H1 (cell line): ENCODE measurements at regions not wholly inside any gene's neighbourhood (a gene's known extent, or its start where the extent isn't known, plus 50 kb on each side); places are given as distances from the start of the nearest gene placed in this dataset.

ENCODE experiments used
- CTCF ChIA-PET: fragments of 300-600 bp; sonication (Branson Sonifier 250); formaldehyde crosslinking; loops from one replicate; lab custom pipeline; 2021; ENCODE audit not compliant: partially characterized antibody; lab: Charles Lee
- POLR2A ChIA-PET: fragments of 300-600 bp; sonication (Branson Sonifier 250); formaldehyde crosslinking; loops from one replicate; lab custom pipeline; 2021; ENCODE audit warnings: inconsistent platforms; ENCODE audit not compliant: partially characterized antibody; lab: Charles Lee
- DNase-seq, 2 experiments: peaks; one replicate each; pipeline versions ENCODE4 v3.0.0 to v3.0.0-alpha.2; 2010 to 2022; ENCODE audit warnings: low spot score in 2 of 2, low read depth in 1 of 2, mixed read lengths in 1 of 2
- FAIRE-seq: peaks from 2 replicates; lab custom pipeline; 2011; peaks lifted over from hg19 to GRCh38; lab: Jason Lieb, UNC
- H2AFZ ChIP-seq: 2 replicates; pipeline ENCODE4 v1.8.1; 2012; ENCODE audit warnings: low read length, inconsistent platforms
- H2AK5ac ChIP-seq: 2 replicates; pipeline ENCODE4 v1.6.1; 2013; ENCODE audit warnings: low read depth, low read length
- H2BK120ac ChIP-seq: replicated peaks from 2 replicates; pipeline ENCODE3; 2013; ENCODE audit warnings: low read depth, low read length, inconsistent platforms
- H2BK12ac ChIP-seq: 2 replicates; pipeline ENCODE4 v1.6.1; 2013; ENCODE audit warnings: low read depth, low read length
- H2BK15ac ChIP-seq: 2 replicates; pipeline ENCODE4 v1.6.1; 2013; ENCODE audit warnings: low read length
- H2BK20ac ChIP-seq: 2 replicates; pipeline ENCODE4 v1.6.1; 2013; ENCODE audit warnings: low read length
- H2BK5ac ChIP-seq: 2 replicates; pipeline ENCODE4 v1.6.1; 2013; ENCODE audit warnings: low read depth, low read length
- H3K14ac ChIP-seq: 2 replicates; pipeline ENCODE4 v1.6.1; 2013; ENCODE audit warnings: inconsistent platforms; ENCODE audit not compliant: insufficient read length
- H3K18ac ChIP-seq: 2 replicates; pipeline ENCODE4 v1.6.1; 2013; ENCODE audit warnings: low read length; ENCODE audit errors: extremely low read depth
- H3K23ac ChIP-seq: 2 replicates; pipeline ENCODE4 v1.6.1; 2013; ENCODE audit warnings: inconsistent platforms; ENCODE audit not compliant: insufficient read length
- H3K23me2 ChIP-seq: 2 replicates; pipeline ENCODE4 v1.6.1; 2013; ENCODE audit warnings: low read depth, low read length
- H3K27ac ChIP-seq: 2 replicates; pipeline ENCODE4 v1.6.1; 2011; ENCODE audit warnings: low read depth, low read length, inconsistent platforms
- H3K27me3 ChIP-seq, 4 experiments: replicated peaks in 1 of 4; 1 replicate in 1 of 4; 2 replicates in 3 of 4; pipeline versions ENCODE4 v1.6.1 to v1.8.1; 2011 to 2013; ENCODE audit warnings: low read length in 3 of 4, mild to moderate bottlenecking in 3 of 4, inconsistent platforms in 2 of 4, mixed read lengths in 2 of 4, moderate library complexity in 1 of 4; ENCODE audit not compliant: control insufficient read depth in 3 of 4, insufficient read depth in 3 of 4; ENCODE audit errors: extremely low read depth in 1 of 4
- H3K36me3 ChIP-seq, 4 experiments: 2 replicates each; pipeline versions ENCODE4 v1.6.1 to v1.8.1; 2011 to 2013; ENCODE audit warnings: mild to moderate bottlenecking in 4 of 4, low read length in 3 of 4, moderate library complexity in 2 of 4, control low read depth in 1 of 4, inconsistent platforms in 1 of 4; ENCODE audit not compliant: insufficient read depth in 4 of 4, control insufficient read depth in 2 of 4
- H3K4ac ChIP-seq: replicated peaks from 2 replicates; pipeline ENCODE3; 2013; ENCODE audit warnings: low read length, low read depth, mixed read lengths, inconsistent platforms; ENCODE audit not compliant: insufficient read length
- H3K4me1 ChIP-seq, 4 experiments: replicated peaks in 1 of 4; 1 replicate in 1 of 4; 2 replicates in 3 of 4; pipeline versions ENCODE4 v1.6.1 to v1.8.1; 2011 to 2013; ENCODE audit warnings: low read length in 3 of 4, inconsistent platforms in 2 of 4, mixed read lengths in 1 of 4; ENCODE audit not compliant: insufficient read depth in 4 of 4, control insufficient read depth in 3 of 4
- H3K4me2 ChIP-seq, 2 experiments: 2 replicates each; pipeline versions ENCODE4 v1.6.1 to v1.8.1; 2011 to 2013; ENCODE audit warnings: low read depth in 2 of 2, low read length in 2 of 2, control low read depth in 1 of 2, inconsistent platforms in 1 of 2, mild to moderate bottlenecking in 1 of 2; ENCODE audit not compliant: insufficient read depth in 1 of 2
- H3K4me3 ChIP-seq, 4 experiments: fragments of 200-600, 300-600 bp in 1 of 4; sonication (generic), shearing (Covaris generic), sonication (Bioruptor Twin) in 1 of 4; 2 replicates each; pipeline versions ENCODE4 v1.5.1 to v1.8.1; 2011 to 2016; ENCODE audit warnings: low read length in 4 of 4, low read depth in 3 of 4, control low read depth in 2 of 4, inconsistent platforms in 2 of 4, mild to moderate bottlenecking in 2 of 4, mixed read lengths in 1 of 4, moderate library complexity in 1 of 4; ENCODE audit not compliant: insufficient read depth in 2 of 4; ENCODE audit errors: extremely low read depth in 1 of 4
- H3K56ac ChIP-seq: replicated peaks from 2 replicates; pipeline ENCODE3; 2013; ENCODE audit warnings: low read depth, mild to moderate bottlenecking, mixed read lengths, low read length, inconsistent platforms; ENCODE audit not compliant: insufficient read length
- H3K79me1 ChIP-seq: 2 replicates; pipeline ENCODE4 v1.6.1; 2013; ENCODE audit warnings: low read depth, low read length, control low read depth
- H3K79me2 ChIP-seq, 2 experiments: 2 replicates each; pipeline versions ENCODE4 v1.6.1 to v1.8.1; 2012 to 2013; ENCODE audit warnings: low read length in 2 of 2, mild to moderate bottlenecking in 2 of 2, inconsistent platforms in 1 of 2; ENCODE audit not compliant: insufficient read depth in 2 of 2, control insufficient read depth in 1 of 2
- H3K9ac ChIP-seq, 4 experiments: replicated peaks in 1 of 4; 1 replicate in 1 of 4; 2 replicates in 3 of 4; pipeline versions ENCODE4 v1.6.1 to v1.8.1; 2011 to 2013; ENCODE audit warnings: low read depth in 3 of 4, low read length in 3 of 4, control low read depth in 2 of 4, mild to moderate bottlenecking in 2 of 4, moderate library complexity in 2 of 4, inconsistent platforms in 1 of 4; ENCODE audit errors: extremely low read depth in 1 of 4
- H3K9me3 ChIP-seq, 2 experiments: 2 replicates each; pipeline versions ENCODE4 v1.6.1 to v1.8.1; 2012 to 2013; ENCODE audit warnings: mild to moderate bottlenecking in 2 of 2, moderate library complexity in 2 of 2, control low read depth in 1 of 2, inconsistent platforms in 1 of 2, low read depth in 1 of 2, low read length in 1 of 2, mixed read lengths in 1 of 2; ENCODE audit not compliant: insufficient read depth in 2 of 2
- H4K20me1 ChIP-seq, 2 experiments: replicated peaks in 1 of 2; 2 replicates each; pipeline versions ENCODE3 to v1.8.1; 2011 to 2013; ENCODE audit warnings: inconsistent platforms in 2 of 2, low read length in 2 of 2, mild to moderate bottlenecking in 1 of 2; ENCODE audit not compliant: insufficient read depth in 2 of 2, control insufficient read depth in 1 of 2
- H4K5ac ChIP-seq: 2 replicates; pipeline ENCODE4 v1.6.1; 2013; ENCODE audit warnings: low read length, low read depth, mixed read lengths, inconsistent platforms; ENCODE audit not compliant: insufficient read length
- H4K8ac ChIP-seq: 2 replicates; pipeline ENCODE4 v1.8.0; 2013; ENCODE audit warnings: mild to moderate bottlenecking, moderate library complexity, low read length, inconsistent platforms; ENCODE audit not compliant: insufficient read depth; ENCODE audit errors: extremely low read depth
- H4K91ac ChIP-seq: replicated peaks from 2 replicates; pipeline ENCODE3; 2013; ENCODE audit warnings: low read length, mixed read lengths, inconsistent platforms; ENCODE audit not compliant: insufficient read length
- CBX5 ChIP-seq: fragments of 300-800, 300-1000 bp; sonication (generic); IDR thresholded peaks from 2 replicates; pipeline ENCODE4 v1.7.1; 2016; ENCODE audit warnings: antibody characterized with exemption, low read length, low read depth
- FOSL1 ChIP-seq: IDR thresholded peaks from 2 replicates; pipeline ENCODE4 v1.6.1; 2011; ENCODE audit warnings: mild to moderate bottlenecking, low read depth, low read length, moderate library complexity; ENCODE audit not compliant: insufficient read depth
- KDM1A ChIP-seq: fragments of 200-600, 300-600 bp; sonication (generic); IDR thresholded peaks from 2 replicates; pipeline ENCODE4 v1.7.1; 2016; ENCODE audit warnings: mild to moderate bottlenecking, low read length, borderline replicate concordance
- POU5F1 ChIP-seq: IDR thresholded peaks from 2 replicates; pipeline ENCODE4 v1.6.1; 2011; ENCODE audit warnings: low read depth, mild to moderate bottlenecking, low read length, moderate library complexity
- RNF2 ChIP-seq: fragments of 200-900, 300-1000 bp; sonication (generic); IDR thresholded peaks from 2 replicates; pipeline ENCODE4 v1.7.1; 2016; ENCODE audit warnings: borderline replicate concordance, low read depth, mild to moderate bottlenecking, antibody characterized with exemption, low read length; ENCODE audit not compliant: poor library complexity, severe bottlenecking; ENCODE audit errors: missing control alignments
- SIN3A ChIP-seq, 2 experiments: IDR thresholded peaks in 1 of 2; conservative IDR thresholded peaks in 1 of 2; 2 replicates each; pipeline ENCODE4 v1.6.1; 2011 to 2012; ENCODE audit warnings: low read length in 2 of 2, improper control_type of control experiment in 1 of 2, low read depth in 1 of 2, mild to moderate bottlenecking in 1 of 2
- SUZ12 ChIP-seq: fragments of 200-600 bp; sonication (generic); IDR thresholded peaks from 2 replicates; pipeline ENCODE4 v1.6.1; 2012; ENCODE audit warnings: mild to moderate bottlenecking, inconsistent platforms, low read length, moderate library complexity, mixed read lengths
- TAF1 ChIP-seq: IDR thresholded peaks from 2 replicates; pipeline ENCODE4 v1.6.1; 2011; ENCODE audit warnings: mild to moderate bottlenecking, low read depth, low read length
- WGBS, 2 experiments: shearing (Covaris generic) in 1 of 2; methylation state at CpG; one replicate each; pipeline versions ENCODE4 v1.1.6 to v1.1.7; 2013 to 2015; ENCODE audit warnings: low lambda C conversion rate in 2 of 2, mixed read lengths in 2 of 2, inconsistent platforms in 1 of 2, low coverage in 1 of 2, missing lambda C conversion rate in 1 of 2; ENCODE audit not compliant: insufficient replicate concordance in 2 of 2, insufficient coverage in 1 of 2, insufficient read length in 1 of 2; ENCODE audit errors: extremely low coverage in 1 of 2, missing lambda C conversion rate in 1 of 2; 5-methylcytosine and 5-hydroxymethylcytosine counted together
- TF ChIP-seq, protein P1 (sequence below), 3 experiments: IDR thresholded peaks; 1 replicate in 2 of 3; 2 replicates in 1 of 3; pipeline versions ENCODE4 v1.5.1 to v1.6.1; 2011; ENCODE audit warnings: low read length in 3 of 3, mild to moderate bottlenecking in 3 of 3, inconsistent platforms in 2 of 3, low read depth in 1 of 3, moderate library complexity in 1 of 3; ENCODE audit not compliant: insufficient read depth in 1 of 3; ENCODE audit errors: control extremely low read depth in 1 of 3
- TF ChIP-seq, protein P2 (sequence below): IDR thresholded peaks from 2 replicates; pipeline ENCODE4 v1.6.1; 2011; ENCODE audit warnings: low read length, improper control_type of control experiment

DNA sequence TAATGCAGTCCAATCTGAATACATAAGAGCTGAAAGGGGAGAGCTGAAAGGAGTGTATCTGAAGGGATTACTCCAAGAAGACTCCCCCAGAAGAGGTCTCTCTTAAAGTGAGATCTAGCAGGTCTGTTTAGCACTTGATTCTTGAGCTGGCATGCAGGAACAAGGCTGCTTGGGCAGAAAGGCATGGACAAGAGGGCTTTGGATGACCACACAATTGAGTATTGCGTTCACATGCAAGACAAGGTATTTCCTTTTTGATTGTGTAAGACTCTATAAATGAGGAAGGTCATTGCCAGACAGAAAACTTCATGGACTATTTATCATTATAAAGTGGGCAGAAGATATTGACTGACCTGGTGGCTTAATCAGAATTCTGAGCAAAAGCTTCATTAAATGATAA, 145.5 kb upstream of the AFF2 start:
- Histone ChIP-seq H2BK120ac (no peak overlapping the region), H3K9ac (no peak overlapping the region), H2BK5ac (no peak overlapping the region), H3K36me3 (no peaks in the 10 kb centered on the region), H3K14ac (no peak overlapping the region), H2AFZ (no peak overlapping the region), H3K4me2 (no peak overlapping the region), H3K27ac (no peak overlapping the region), H3K4me3 (no peak overlapping the region), H4K91ac (no peak overlapping the region), H2AK5ac (no peak overlapping the region), H2BK15ac (no peak overlapping the region), H3K23ac (no peak overlapping the region), H3K9me3 (peaks cover 0 to 4% of the 10 kb centered on the region in 2 experiments; a peak in 1 of 4 replicates), H3K18ac (no peak overlapping the region), H3K4ac (no peak overlapping the region), H3K56ac (no peak overlapping the region), H4K8ac (no peak overlapping the region), H3K27me3 (no peaks in the 10 kb centered on the region), H3K79me1 (no peaks in the 10 kb centered on the region), H4K20me1 (no peaks in the 10 kb centered on the region), H3K79me2 (no peaks in the 10 kb centered on the region), H3K23me2 (no peaks in the 10 kb centered on the region), H2BK20ac (no peak overlapping the region), H4K5ac (no peak overlapping the region), H2BK12ac (no peak overlapping the region), H3K4me1 (no peaks in the 10 kb centered on the region)
- FAIRE-seq (no peak), DNase-seq (no peak)
- ChIA-PET POLR2A (no interaction called here), CTCF (no interaction called here)
- 88% methylated on average over 1 of the region's 1 CpG; no CpG with 5 or more reads in 1 of the 2 experiments for WGBS, 2 experiments
- TF ChIP-seq CBX5 = no peak
- no peak for TF ChIP-seq RNF2
- no peak for TF ChIP-seq KDM1A
- no peak for TF ChIP-seq SIN3A (conservative IDR thresholded peaks at IDR 0.05 in 1 of 2, IDR thresholded peaks at IDR 0.05 in 1 of 2; ENCODE audit: low read depth in 1 of 2, low read length in 2 of 2)
- TF ChIP-seq, protein P1, sequence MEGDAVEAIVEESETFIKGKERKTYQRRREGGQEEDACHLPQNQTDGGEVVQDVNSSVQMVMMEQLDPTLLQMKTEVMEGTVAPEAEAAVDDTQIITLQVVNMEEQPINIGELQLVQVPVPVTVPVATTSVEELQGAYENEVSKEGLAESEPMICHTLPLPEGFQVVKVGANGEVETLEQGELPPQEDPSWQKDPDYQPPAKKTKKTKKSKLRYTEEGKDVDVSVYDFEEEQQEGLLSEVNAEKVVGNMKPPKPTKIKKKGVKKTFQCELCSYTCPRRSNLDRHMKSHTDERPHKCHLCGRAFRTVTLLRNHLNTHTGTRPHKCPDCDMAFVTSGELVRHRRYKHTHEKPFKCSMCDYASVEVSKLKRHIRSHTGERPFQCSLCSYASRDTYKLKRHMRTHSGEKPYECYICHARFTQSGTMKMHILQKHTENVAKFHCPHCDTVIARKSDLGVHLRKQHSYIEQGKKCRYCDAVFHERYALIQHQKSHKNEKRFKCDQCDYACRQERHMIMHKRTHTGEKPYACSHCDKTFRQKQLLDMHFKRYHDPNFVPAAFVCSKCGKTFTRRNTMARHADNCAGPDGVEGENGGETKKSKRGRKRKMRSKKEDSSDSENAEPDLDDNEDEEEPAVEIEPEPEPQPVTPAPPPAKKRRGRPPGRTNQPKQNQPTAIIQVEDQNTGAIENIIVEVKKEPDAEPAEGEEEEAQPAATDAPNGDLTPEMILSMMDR (IDR thresholded peaks at IDR 0.05; ENCODE audit: control extremely low read depth in 1 of 3, insufficient read depth in 1 of 3, low read depth in 1 of 3, low read length in 3 of 3) = no peak
- no peak for TF ChIP-seq SUZ12
- TF ChIP-seq POU5F1 = no peak
- TF ChIP-seq TAF1 = no peak
- no peak for TF ChIP-seq FOSL1
- TF ChIP-seq, protein P2, sequence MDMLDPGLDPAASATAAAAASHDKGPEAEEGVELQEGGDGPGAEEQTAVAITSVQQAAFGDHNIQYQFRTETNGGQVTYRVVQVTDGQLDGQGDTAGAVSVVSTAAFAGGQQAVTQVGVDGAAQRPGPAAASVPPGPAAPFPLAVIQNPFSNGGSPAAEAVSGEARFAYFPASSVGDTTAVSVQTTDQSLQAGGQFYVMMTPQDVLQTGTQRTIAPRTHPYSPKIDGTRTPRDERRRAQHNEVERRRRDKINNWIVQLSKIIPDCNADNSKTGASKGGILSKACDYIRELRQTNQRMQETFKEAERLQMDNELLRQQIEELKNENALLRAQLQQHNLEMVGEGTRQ = no peak
